ENCODE measurements at regions not wholly inside any gene's neighbourhood (a gene's known extent, or its start where the extent isn't known, plus 50 kb on each side); places are given as distances from the start of the nearest gene placed in this dataset.
"Not testable (repeated sequence)": the region's sequence is repeated elsewhere in the genome, so short reads cannot be mapped to it uniquely, and the experiment has no call there.

- H3K4me1 ChIP-seq (ENCODE audit: control insufficient read depth, insufficient read depth, low read length): peaks cover 12% of the 10 kb centered on the region
- no peaks in the 10 kb centered on the region for H3K27me3 ChIP-seq (ENCODE audit: control insufficient read depth, insufficient read depth, low read length)
- no peak overlapping the region for H3K9ac ChIP-seq (ENCODE audit: low read length)
- H3K36me3 ChIP-seq (ENCODE audit: control insufficient read depth, insufficient read depth, low read length): no peaks in the 10 kb centered on the region
- no peak overlapping the region for H3K27ac ChIP-seq (ENCODE audit: low read depth, low read length)
- H3K4me3 ChIP-seq (ENCODE audit: low read length): no peak overlapping the region
These were observed 117.5 kb upstream of the ZBED5 start for GRCh38 chr11:10975287-10975721.

DNA sequence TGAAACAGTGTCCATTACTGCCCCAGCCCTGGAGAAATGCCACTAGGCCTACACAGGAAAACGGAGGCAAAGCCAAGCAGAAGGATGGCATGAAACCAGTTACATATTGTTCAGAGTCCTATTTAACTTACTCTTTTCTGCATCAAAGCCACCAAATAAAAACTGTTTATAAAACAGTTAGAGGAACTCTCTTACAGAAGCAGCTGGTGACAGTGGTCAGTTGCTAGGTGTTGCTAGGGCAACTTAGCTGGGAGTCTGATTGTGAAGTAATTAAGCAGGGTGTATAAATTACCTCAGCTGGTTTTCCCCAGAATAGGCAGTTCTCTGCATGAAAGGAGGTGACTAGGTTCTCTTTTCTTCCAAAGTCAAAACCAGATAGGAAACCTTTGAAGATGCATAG lies 115.6 kb upstream of the ZBED5 start:
- no peak overlapping the region for H3K4me3 ChIP-seq (ENCODE audit: low read length)
- no peaks in the 10 kb centered on the region for H3K27me3 ChIP-seq (ENCODE audit: control insufficient read depth, insufficient read depth, low read length)
- H3K9ac ChIP-seq (ENCODE audit: low read length): no peak overlapping the region
- no peaks in the 10 kb centered on the region for H3K36me3 ChIP-seq (ENCODE audit: control insufficient read depth, insufficient read depth, low read length)
- H3K27ac ChIP-seq (ENCODE audit: low read depth, low read length): peak overlapping the region; percentile 77
- peaks cover 12% of the 10 kb centered on the region for H3K4me1 ChIP-seq (ENCODE audit: control insufficient read depth, insufficient read depth, low read length)

DNA sequence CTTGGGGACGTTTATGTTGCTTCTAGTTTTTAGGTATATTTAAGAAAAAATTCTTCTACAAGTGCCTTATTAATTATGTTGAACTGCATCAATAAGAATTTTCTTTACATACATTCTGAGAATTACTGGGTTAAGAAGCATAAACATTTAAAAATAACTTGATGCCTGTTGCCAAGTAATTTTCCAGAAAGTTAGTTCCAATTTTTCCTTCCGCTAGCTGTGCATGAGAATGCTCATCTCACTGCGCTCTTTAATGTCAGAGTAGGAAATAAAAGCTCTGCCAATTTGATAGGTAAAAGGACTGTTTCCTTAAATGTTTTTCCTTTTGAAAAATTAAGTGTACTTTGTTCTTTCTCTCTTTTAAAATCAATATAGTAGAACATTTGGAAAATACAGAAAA lies 113.1 kb upstream of the ZBED5 start:
- no peaks in the 10 kb centered on the region for H3K36me3 ChIP-seq (ENCODE audit: control insufficient read depth, insufficient read depth, low read length)
- H3K9ac ChIP-seq (ENCODE audit: low read length): no peak overlapping the region
- peaks cover 12% of the 10 kb centered on the region for H3K4me1 ChIP-seq (ENCODE audit: control insufficient read depth, insufficient read depth, low read length)
- no peaks in the 10 kb centered on the region for H3K27me3 ChIP-seq (ENCODE audit: control insufficient read depth, insufficient read depth, low read length)
- H3K4me3 ChIP-seq (ENCODE audit: low read length): no peak overlapping the region
- no peak overlapping the region for H3K27ac ChIP-seq (ENCODE audit: low read depth, low read length)

- Histone ChIP-seq H3K27ac (ENCODE audit: low read depth, low read length) (no peak overlapping the region), H3K27me3 (ENCODE audit: control insufficient read depth, insufficient read depth, low read length) (no peaks in the 10 kb centered on the region), H3K4me3 (ENCODE audit: low read length) (no peak overlapping the region), H3K4me1 (ENCODE audit: control insufficient read depth, insufficient read depth, low read length) (peaks cover 12% of the 10 kb centered on the region), H3K36me3 (ENCODE audit: control insufficient read depth, insufficient read depth, low read length) (no peaks in the 10 kb centered on the region), H3K9ac (ENCODE audit: low read length) (no peak overlapping the region)
These were observed 111.5 kb upstream of the ZBED5 start for GRCh38 chr11:10969387-10969786.

DNA sequence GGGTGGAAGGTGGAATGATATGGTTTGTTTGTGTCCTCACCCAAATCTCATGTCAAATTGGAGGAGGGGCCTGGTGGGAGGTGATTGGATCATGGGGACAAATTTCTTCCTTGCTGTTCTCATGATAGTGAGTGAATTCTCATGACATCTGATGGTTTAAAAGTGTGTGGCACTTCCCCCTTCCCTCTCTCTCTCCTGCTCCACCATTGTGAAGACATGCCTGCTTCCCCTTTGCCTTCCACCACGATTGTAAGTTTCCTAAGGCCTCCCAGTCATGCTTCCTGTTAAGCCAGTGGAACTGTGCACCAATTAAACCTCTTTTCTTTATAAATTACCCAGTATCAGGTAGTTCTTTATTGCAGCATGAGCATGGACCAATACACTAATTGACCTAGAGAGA lies 99.0 kb upstream of the ZBED5 start:
- H3K9ac ChIP-seq (ENCODE audit: low read length); H3K27me3 ChIP-seq (ENCODE audit: control insufficient read depth, insufficient read depth, low read length); H3K27ac ChIP-seq (ENCODE audit: low read depth, low read length); H3K36me3 ChIP-seq (ENCODE audit: control insufficient read depth, insufficient read depth, low read length); H3K4me1 ChIP-seq (ENCODE audit: control insufficient read depth, insufficient read depth, low read length); H3K4me3 ChIP-seq (ENCODE audit: low read length): not testable (repeated sequence)

DNA sequence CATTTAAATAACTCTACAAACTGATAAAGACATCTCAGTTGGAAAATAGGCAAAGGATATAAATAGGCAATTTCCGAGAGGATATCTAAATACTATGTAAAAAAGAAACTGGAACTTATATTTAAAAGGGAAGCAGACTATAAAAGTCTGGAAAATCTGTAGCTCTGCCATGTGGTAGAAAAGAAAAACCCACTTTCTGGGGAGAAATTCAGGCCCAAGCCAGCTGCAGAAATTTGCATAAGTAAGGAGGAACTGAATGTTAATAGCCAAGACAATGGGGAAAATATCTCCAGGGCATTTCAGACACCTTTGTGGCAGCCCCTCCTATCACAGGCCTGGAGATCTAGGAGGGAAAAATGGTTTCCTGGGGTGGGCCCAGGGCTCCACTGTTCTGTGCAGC lies 97.8 kb upstream of the ZBED5 start:
- no peaks in the 10 kb centered on the region for H3K4me1 ChIP-seq (ENCODE audit: control insufficient read depth, insufficient read depth, low read length)
- no peak overlapping the region for H3K27ac ChIP-seq (ENCODE audit: low read depth, low read length)
- H3K4me3 ChIP-seq (ENCODE audit: low read length): no peak overlapping the region
- H3K27me3 ChIP-seq (ENCODE audit: control insufficient read depth, insufficient read depth, low read length): no peaks in the 10 kb centered on the region
- no peak overlapping the region for H3K9ac ChIP-seq (ENCODE audit: low read length)
- no peaks in the 10 kb centered on the region for H3K36me3 ChIP-seq (ENCODE audit: control insufficient read depth, insufficient read depth, low read length)

DNA sequence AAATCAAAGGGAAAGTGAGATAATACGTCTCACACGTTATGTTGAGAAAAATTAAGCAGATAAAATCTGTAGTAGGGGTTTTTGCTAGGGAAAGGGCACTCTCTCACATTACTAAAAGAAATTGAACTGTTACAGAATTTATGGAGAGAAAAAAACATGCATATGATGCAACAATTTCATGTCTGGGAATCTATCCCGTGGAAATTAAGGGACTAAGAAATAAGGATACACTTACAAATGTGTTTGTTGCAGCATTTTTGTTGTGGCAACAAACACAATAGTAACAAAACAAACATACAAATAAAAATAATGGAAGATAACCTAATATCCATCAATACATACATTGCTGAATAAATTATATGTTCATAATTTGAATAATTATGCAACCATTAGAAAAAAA lies 96.3 kb upstream of the ZBED5 start:
- Histone ChIP-seq H3K27ac (ENCODE audit: low read depth, low read length) (no peak overlapping the region), H3K4me3 (ENCODE audit: low read length) (no peak overlapping the region), H3K9ac (ENCODE audit: low read length) (no peak overlapping the region), H3K27me3 (ENCODE audit: control insufficient read depth, insufficient read depth, low read length) (no peaks in the 10 kb centered on the region), H3K4me1 (ENCODE audit: control insufficient read depth, insufficient read depth, low read length) (no peaks in the 10 kb centered on the region), H3K36me3 (ENCODE audit: control insufficient read depth, insufficient read depth, low read length) (no peaks in the 10 kb centered on the region)

DNA sequence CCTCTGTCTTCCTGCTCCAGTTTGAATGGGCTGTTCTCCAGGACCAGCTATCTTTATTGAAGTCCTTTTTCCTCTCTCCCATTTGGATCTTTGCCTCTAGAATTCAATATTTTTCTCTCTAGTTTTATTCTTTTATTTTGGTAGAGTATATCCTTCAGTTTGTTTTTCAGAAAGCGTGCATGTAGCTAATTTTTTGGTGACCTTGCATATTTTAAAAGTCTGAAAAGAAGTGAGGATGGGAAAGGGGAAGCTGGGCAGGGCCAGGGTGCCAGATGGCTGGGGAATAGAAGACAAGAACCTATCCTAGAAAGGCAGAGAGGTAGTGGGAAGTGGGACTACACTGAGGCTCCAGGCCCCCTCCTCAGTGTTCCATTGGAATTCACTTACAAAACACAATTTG lies 95.0 kb upstream of the ZBED5 start:
- Histone ChIP-seq H3K36me3 (ENCODE audit: control insufficient read depth, insufficient read depth, low read length) (no peaks in the 10 kb centered on the region), H3K4me1 (ENCODE audit: control insufficient read depth, insufficient read depth, low read length) (no peaks in the 10 kb centered on the region)

DNA sequence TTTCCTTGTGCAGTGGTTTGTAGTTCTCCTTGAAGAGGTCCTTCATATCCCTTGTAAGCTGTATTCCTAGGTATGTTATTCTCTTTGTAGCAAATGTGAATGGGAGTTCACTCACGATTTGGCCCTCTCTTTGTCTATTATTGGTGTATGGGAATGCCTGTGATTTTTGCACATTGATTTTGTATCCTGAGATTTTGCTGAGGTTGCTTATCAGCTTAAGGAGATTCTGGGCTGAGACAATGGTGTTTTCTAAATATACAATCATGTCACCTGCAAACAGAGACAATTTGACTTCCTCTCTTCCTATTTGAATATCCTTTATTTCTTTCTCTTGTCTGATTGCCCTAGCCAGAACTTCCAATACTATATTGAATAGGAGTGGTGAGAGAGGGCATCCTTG lies 90.1 kb upstream of the ZBED5 start:
- not testable (repeated sequence) for H3K27me3 ChIP-seq (ENCODE audit: control insufficient read depth, insufficient read depth, low read length); H3K4me3 ChIP-seq (ENCODE audit: low read length); H3K27ac ChIP-seq (ENCODE audit: low read depth, low read length); H3K36me3 ChIP-seq (ENCODE audit: control insufficient read depth, insufficient read depth, low read length); H3K9ac ChIP-seq (ENCODE audit: low read length)
- H3K4me1 ChIP-seq (ENCODE audit: control insufficient read depth, insufficient read depth, low read length): peaks cover 17% of the 10 kb centered on the region

More for the DNA sequence above, 95.0 kb upstream of the ZBED5 start:
- no peak overlapping the region for H3K9ac ChIP-seq (ENCODE audit: low read length)
- H3K27ac ChIP-seq (ENCODE audit: low read depth, low read length): no peak overlapping the region
- H3K4me3 ChIP-seq (ENCODE audit: low read length): no peak overlapping the region
- H3K27me3 ChIP-seq (ENCODE audit: control insufficient read depth, insufficient read depth, low read length): no peaks in the 10 kb centered on the region

- Histone ChIP-seq H3K27me3 (ENCODE audit: control insufficient read depth, insufficient read depth, low read length) (no peaks in the 10 kb centered on the region), H3K9ac (ENCODE audit: low read length) (no peak overlapping the region), H3K27ac (ENCODE audit: low read depth, low read length) (no peak overlapping the region), H3K4me3 (ENCODE audit: low read length) (no peak overlapping the region), H3K4me1 (ENCODE audit: control insufficient read depth, insufficient read depth, low read length) (peaks cover 17% of the 10 kb centered on the region), H3K36me3 (ENCODE audit: control insufficient read depth, insufficient read depth, low read length) (no peaks in the 10 kb centered on the region)
These were observed 88.2 kb upstream of the ZBED5 start for GRCh38 chr11:10946072-10946471.

- Histone ChIP-seq H3K4me1 (ENCODE audit: control insufficient read depth, insufficient read depth, low read length) (peaks cover 17% of the 10 kb centered on the region), H3K27ac (ENCODE audit: low read depth, low read length) (no peak overlapping the region), H3K9ac (ENCODE audit: low read length) (no peak overlapping the region), H3K36me3 (ENCODE audit: control insufficient read depth, insufficient read depth, low read length) (no peaks in the 10 kb centered on the region), H3K27me3 (ENCODE audit: control insufficient read depth, insufficient read depth, low read length) (no peaks in the 10 kb centered on the region), H3K4me3 (ENCODE audit: low read length) (no peak overlapping the region)
These were observed 87.3 kb upstream of the ZBED5 start for GRCh38 chr11:10945196-10945595.

GRCh38 chr11:10943968-10944367 lies 86.1 kb upstream of the ZBED5 start:
- Histone ChIP-seq H3K4me3 (ENCODE audit: low read length) (no peak overlapping the region), H3K27ac (ENCODE audit: low read depth, low read length) (no peak overlapping the region), H3K4me1 (ENCODE audit: control insufficient read depth, insufficient read depth, low read length) (peaks cover 24% of the 10 kb centered on the region)

GRCh38 chr11:10942620-10943019 lies 84.8 kb upstream of the ZBED5 start:
- Histone ChIP-seq H3K4me3 (ENCODE audit: low read length) (no peak overlapping the region), H3K4me1 (ENCODE audit: control insufficient read depth, insufficient read depth, low read length) (peaks cover 34% of the 10 kb centered on the region), H3K27ac (ENCODE audit: low read depth, low read length) (no peak overlapping the region), H3K9ac (ENCODE audit: low read length) (no peak overlapping the region), H3K36me3 (ENCODE audit: control insufficient read depth, insufficient read depth, low read length) (no peaks in the 10 kb centered on the region), H3K27me3 (ENCODE audit: control insufficient read depth, insufficient read depth, low read length) (no peaks in the 10 kb centered on the region)

More at GRCh38 chr11:10943968-10944367, 86.1 kb upstream of the ZBED5 start:
- Histone ChIP-seq H3K36me3 (ENCODE audit: control insufficient read depth, insufficient read depth, low read length) (no peaks in the 10 kb centered on the region), H3K9ac (ENCODE audit: low read length) (no peak overlapping the region), H3K27me3 (ENCODE audit: control insufficient read depth, insufficient read depth, low read length) (no peaks in the 10 kb centered on the region)
